ENCODE measurements at regions not wholly inside any gene's neighbourhood (a gene's known extent, or its start where the extent isn't known, plus 50 kb on each side); places are given as distances from the start of the nearest gene placed in this dataset.

GRCh38 chr3:140854961-140855360 lies 86.7 kb upstream of the SLC25A36 start:
- ChIA-PET POLR2A (no interaction called here), CTCF (interaction anchor here (1.4 to 2.6 kb wide), 2 partner anchors 9 to 16 kb away, joined by 4 to 8 read pairs; no protein-coding TSS in a partner anchor)
- TF ChIP-seq, protein P1, sequence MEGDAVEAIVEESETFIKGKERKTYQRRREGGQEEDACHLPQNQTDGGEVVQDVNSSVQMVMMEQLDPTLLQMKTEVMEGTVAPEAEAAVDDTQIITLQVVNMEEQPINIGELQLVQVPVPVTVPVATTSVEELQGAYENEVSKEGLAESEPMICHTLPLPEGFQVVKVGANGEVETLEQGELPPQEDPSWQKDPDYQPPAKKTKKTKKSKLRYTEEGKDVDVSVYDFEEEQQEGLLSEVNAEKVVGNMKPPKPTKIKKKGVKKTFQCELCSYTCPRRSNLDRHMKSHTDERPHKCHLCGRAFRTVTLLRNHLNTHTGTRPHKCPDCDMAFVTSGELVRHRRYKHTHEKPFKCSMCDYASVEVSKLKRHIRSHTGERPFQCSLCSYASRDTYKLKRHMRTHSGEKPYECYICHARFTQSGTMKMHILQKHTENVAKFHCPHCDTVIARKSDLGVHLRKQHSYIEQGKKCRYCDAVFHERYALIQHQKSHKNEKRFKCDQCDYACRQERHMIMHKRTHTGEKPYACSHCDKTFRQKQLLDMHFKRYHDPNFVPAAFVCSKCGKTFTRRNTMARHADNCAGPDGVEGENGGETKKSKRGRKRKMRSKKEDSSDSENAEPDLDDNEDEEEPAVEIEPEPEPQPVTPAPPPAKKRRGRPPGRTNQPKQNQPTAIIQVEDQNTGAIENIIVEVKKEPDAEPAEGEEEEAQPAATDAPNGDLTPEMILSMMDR (IDR thresholded peaks at IDR 0.05; ENCODE audit: control extremely low read depth, extremely low read depth, low read depth, missing control alignments): no peak
- no peak for DNase-seq (ENCODE audit: extremely low spot score)

DNA sequence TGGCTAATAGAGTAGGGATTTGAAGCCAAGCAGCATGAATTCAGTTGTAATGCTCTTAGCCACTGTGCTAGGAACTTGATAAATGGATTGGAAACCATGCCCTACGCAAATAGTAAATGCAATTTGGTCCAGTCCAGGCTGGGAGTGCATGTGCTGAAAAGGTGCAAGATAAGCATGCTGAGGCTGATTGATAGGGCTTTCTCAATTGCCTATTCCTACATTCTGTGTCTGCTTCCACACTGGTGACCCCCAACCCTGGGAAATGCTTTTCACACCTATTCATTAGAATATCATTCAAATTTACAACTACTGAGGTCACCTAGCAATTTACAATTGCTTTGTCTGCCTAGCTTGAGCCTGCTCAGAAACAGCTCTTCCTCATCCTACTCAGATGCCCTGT lies 84.7 kb upstream of the SLC25A36 start:
- ChIA-PET POLR2A (no interaction called here), CTCF (interaction anchor here (1.7 to 2.2 kb wide), 2 partner anchors 9 to 728 kb away, joined by 4 to 8 read pairs; no protein-coding TSS in a partner anchor)
- DNase-seq (ENCODE audit: extremely low spot score): no peak
- TF ChIP-seq, protein P1 (IDR thresholded peaks at IDR 0.05; ENCODE audit: control extremely low read depth, extremely low read depth, low read depth, missing control alignments): no peak

DNA sequence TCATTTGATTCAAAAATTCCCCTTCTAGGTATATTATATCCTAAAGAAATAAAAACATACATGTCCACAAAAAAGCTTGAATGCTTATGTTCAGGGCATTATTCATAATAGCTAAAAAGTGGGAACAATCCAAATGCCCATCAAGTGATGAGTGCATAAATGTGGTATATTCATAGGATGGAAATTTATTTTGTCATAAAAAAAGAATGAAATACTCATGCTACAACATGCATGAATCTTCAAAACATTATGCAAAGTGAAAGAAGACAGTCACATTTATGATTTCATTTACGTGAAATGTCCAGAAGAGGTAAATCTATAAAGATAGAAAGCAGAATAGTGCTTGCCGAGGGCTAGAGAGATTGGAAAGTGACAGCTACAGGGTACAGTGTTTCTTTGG lies 83.6 kb upstream of the SLC25A36 start:
- no peak for DNase-seq (ENCODE audit: extremely low spot score)
- ChIA-PET POLR2A (no interaction called here), CTCF (interaction anchor here (1.7 kb wide), 1 partner anchor 729 kb away, joined by 4 read pairs; no protein-coding TSS in a partner anchor)
- TF ChIP-seq, protein P1 (IDR thresholded peaks at IDR 0.05; ENCODE audit: control extremely low read depth, extremely low read depth, low read depth, missing control alignments): no peak

DNA sequence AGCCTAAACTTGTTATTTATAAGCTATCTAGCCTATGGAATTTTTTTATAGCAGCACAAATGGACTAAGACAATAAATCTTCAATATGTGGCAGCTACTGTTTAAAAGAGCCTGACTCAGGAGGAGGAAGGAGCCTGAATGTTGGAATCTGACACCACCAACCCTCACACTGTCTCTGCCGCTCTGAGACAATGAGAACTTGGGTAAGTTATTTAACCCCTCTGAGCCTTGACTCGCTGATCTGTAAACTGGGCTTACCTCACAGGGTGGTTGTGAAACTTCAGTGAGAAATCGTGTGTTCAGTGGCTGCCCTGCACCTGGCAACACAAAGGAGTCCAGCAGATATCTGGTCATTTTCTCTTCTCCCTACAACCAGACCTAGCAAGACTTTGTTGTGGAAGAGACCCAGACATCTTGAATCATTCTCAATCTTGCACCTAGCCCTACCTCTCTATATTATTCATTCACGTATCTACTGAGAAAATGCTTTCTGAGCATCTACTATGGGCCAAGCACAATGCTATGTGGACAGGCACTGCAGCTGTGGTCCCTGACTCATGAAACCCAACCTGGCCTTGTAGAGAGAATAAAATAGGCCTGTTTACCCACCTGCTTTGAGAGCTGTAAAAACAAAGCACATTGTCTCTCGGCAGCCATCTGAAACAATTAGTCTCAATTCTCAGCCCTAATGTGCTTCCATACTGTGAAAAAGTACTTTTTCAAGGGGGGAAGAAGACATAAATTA lies 81.9 kb upstream of the SLC25A36 start:
- POLR2A ChIA-PET: no interaction called here
- no peak for DNase-seq (ENCODE audit: extremely low spot score)
- TF ChIP-seq, protein P1 (IDR thresholded peaks at IDR 0.05; ENCODE audit: control extremely low read depth, extremely low read depth, low read depth, missing control alignments): no peak
- CTCF ChIA-PET: no interaction called here

- TF ChIP-seq, protein P1 (IDR thresholded peaks at IDR 0.05; ENCODE audit: control extremely low read depth, extremely low read depth, low read depth, missing control alignments): peak; percentile 41
- DNase-seq (ENCODE audit: extremely low spot score): peak; percentile 39
- POLR2A ChIA-PET: no interaction called here
- CTCF ChIA-PET: interaction anchor here (0.8 to 3.1 kb wide), 13 partner anchors 8 to 801 kb away, joined by 3 to 15 read pairs (median 4); no protein-coding TSS in a partner anchor
Observed at GRCh38 chr3:140863580-140864009, 78.0 kb upstream of the SLC25A36 start.

- DNase-seq (ENCODE audit: extremely low spot score): no peak
- TF ChIP-seq, protein P1 (IDR thresholded peaks at IDR 0.05; ENCODE audit: control extremely low read depth, extremely low read depth, low read depth, missing control alignments): no peak
- ChIA-PET POLR2A (no interaction called here), CTCF (no interaction called here)
Observed at GRCh38 chr3:140870351-140870750, 71.3 kb upstream of the SLC25A36 start.
